ENCODE measurements at regions not wholly inside any gene's neighbourhood (a gene's known extent, or its start where the extent isn't known, plus 50 kb on each side); places are given as distances from the start of the nearest gene placed in this dataset.

DNA sequence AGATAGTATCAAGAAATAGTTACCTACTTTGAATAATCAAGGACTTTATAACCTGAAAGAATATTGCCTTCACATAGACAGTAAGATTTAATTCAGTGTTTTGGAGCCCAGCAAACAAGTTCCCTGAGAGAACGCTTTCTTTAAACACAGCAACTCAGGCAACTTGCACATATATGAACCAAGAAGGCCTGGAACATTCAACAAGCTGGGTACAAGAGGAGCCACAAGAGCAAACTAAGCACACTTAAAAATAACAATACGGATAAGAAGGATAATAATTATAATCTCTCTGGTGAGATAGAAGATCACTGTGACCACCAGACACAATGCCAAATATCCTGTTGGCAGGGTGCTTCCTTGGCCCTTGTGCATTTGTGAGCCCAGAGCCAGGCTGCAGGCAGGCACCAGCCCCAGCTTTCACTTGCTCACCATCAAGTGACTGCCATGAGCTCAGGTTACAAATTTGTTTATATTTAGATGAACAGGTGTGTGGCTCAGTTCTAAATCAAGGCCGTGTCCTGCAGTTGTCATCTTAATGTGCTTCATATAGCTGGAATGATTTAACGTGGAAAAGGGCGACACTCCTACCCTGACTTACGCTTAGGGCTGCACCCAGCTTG, 446.6 kb downstream of the IRS1 start:
- TF ChIP-seq, protein P1, sequence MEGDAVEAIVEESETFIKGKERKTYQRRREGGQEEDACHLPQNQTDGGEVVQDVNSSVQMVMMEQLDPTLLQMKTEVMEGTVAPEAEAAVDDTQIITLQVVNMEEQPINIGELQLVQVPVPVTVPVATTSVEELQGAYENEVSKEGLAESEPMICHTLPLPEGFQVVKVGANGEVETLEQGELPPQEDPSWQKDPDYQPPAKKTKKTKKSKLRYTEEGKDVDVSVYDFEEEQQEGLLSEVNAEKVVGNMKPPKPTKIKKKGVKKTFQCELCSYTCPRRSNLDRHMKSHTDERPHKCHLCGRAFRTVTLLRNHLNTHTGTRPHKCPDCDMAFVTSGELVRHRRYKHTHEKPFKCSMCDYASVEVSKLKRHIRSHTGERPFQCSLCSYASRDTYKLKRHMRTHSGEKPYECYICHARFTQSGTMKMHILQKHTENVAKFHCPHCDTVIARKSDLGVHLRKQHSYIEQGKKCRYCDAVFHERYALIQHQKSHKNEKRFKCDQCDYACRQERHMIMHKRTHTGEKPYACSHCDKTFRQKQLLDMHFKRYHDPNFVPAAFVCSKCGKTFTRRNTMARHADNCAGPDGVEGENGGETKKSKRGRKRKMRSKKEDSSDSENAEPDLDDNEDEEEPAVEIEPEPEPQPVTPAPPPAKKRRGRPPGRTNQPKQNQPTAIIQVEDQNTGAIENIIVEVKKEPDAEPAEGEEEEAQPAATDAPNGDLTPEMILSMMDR (IDR thresholded peaks at IDR 0.05), result no peak

DNA sequence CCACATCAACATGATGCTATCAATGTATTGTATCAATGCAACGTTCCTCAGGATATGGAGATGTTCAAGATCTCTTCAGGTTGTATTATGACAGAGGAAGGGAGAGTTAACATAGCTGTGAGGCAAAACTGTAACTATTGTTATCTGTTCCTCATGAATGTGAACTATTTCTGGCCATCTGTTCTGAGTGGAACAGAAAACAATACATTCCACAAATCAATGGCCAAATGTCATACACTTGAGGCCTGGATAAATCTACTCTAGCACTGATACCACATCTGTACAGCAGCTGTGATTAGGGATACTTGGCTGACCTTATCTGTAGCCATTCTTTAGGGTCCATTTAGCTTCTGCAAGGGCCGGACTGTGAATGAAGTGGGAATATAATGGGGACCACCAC, 447.9 kb downstream of the IRS1 start:
- TF ChIP-seq, protein P1 (IDR thresholded peaks at IDR 0.05), result no peak

DNA sequence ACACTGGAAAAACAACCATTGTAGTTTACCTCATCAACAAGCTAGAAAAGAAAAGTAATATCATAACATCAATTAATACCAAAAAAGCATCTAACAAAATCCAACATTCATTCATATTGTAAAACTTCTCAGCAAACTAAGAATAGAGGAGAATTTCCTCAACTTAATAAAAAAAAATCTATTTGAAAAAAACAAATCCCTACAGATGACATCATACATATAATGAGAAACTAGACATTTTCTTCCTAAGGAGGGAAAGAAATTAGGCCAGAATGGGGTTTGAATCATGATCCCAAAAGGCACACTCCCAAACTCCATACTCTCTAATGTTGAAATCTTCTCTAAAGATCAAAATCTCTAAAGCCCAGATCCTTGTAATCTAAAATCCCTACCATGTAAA, 460.0 kb downstream of the IRS1 start:
- TF ChIP-seq, protein P1 (IDR thresholded peaks at IDR 0.05), result no peak

DNA sequence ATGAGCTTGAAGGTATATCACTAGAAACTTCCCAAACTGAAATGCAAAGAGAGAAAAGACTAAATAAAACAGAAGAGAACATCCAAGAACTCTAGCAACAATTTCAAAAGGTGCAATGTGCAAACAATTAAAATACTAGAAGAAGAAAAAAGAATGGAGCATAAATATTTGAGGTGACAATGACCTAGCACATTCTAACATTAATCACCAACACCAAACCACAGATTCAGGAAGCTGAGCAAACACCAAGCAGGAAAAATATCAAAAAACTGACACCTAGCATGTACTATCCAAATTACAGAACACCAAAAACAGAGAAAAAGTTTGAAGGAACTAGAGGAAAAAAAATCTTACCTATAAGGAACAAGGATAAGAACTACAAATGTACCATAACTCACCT, 460.8 kb downstream of the IRS1 start:
- TF ChIP-seq, protein P1 (IDR thresholded peaks at IDR 0.05), result no peak

DNA sequence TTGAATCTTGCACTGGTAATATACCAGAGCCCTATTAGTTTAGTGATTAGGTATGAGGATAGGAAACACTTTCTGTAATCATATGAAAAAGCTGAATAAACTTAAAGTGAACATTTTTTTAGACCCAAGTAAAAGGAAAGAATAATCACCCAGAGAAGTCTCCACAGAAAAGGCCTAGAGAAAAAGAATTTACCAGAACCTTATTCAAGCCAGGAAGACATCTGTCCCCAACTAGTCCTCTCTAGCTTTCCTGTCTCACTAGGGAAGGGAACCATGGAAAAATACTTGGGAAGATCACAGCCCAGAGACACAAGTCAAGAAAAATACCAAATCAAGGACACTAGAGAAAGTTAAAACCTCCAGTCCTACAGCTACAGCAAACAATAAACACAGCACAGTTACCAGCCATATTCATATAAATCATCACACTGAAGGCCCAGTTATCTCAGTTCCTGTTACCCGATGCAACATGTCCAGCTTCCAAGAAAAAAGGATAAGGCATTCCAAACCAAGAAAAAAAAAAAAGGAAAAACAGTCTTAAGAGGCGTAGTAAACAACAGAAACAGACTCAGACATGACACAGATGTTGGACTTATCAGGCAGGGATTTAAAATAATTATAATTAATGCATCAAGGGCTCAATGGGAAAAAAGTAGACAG, 461.5 kb downstream of the IRS1 start:
- TF ChIP-seq, protein P1 (IDR thresholded peaks at IDR 0.05), result no peak

DNA sequence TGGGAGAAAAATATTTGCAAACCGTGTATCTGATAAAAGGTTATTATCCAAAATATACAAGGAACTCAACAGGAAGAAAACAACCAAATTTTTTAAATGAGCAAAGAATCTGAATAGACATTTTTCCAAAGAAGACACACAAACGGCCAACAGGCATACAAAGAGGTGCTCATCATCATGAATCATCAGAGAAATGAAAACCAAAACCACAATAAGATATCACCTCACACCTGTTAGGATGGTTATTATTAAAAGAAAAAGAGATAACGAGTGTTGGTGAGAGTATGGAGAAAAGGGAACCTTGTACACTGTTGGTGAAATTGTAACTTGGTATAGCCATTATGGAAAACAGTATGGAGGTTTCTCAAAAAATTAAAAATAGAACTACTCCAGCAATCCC, 463.3 kb downstream of the IRS1 start:
- TF ChIP-seq, protein P1 (IDR thresholded peaks at IDR 0.05), result no peak

DNA sequence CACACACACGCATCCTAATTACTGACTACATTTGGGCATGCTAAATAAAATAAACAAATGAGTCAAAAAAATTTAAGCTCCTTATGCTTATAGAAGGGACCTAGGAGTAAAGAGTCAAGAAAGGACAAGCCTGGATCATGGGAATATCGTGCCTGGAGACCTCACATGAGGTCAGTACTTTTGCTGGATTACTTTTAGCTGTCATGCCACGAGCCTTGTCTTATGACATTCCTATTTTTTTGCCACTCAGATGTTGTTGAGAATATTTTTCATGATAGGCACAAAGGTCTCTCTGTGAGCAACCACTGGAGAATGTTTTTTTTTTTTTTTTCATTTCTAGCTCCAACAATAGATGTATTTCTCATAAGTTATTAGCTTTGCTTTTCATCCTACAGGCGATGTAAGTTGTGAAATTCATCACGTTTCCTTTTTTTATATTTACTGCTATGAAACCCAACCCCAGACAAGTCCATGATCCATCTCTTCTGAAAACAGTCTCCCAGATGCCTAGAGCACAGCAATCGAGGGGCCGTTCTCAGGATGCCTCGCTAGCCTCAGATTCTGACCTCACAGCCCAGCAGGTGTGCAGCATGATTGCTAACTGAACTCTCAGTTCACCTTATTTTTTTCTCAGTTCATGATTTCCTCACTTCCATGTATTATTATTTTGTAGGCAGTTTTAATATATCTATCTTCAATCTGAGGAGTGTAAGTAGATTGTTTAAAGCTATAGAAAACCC, 464.5 kb downstream of the IRS1 start:
- TF ChIP-seq, protein P1 (IDR thresholded peaks at IDR 0.05), result no peak
